Sigmoid colon (tissue), 4 donors: ENCODE measurements at regions not wholly inside any gene's neighbourhood (a gene's known extent, or its start where the extent isn't known, plus 50 kb on each side); places are given as distances from the start of the nearest gene placed in this dataset.

Source experiments
- CTCF ChIP-seq, 4 experiments: fragments of 450-650 bp in 3 of 4; fragments of 200-600 bp in 1 of 4; IDR thresholded peaks; one replicate each; pipeline ENCODE4 v1.5.1; 2016 to 2019; ENCODE audit warnings: antibody characterized with exemption in 4 of 4, mild to moderate bottlenecking in 3 of 4, moderate library complexity in 2 of 4
- EP300 ChIP-seq, 4 donors: sonication (generic); formaldehyde crosslinking; IDR thresholded peaks; one replicate each; pipeline ENCODE4 v1.6.1; 2017; ENCODE audit warnings: antibody characterized with exemption in 4 of 4
- POLR2A ChIP-seq, 2 donors: fragments of 450-650 bp; IDR thresholded peaks; one replicate each; pipeline ENCODE4 v1.6.1; 2016; ENCODE audit warnings: antibody characterized with exemption in 2 of 2, mild to moderate bottlenecking in 2 of 2, moderate library complexity in 2 of 2

GRCh38 chr7:16051561-16052255 is 365.2 kb upstream of the MEOX2 start:
- TF ChIP-seq CTCF (IDR thresholded peaks at IDR 0.05) (no peak), POLR2A (IDR thresholded peaks at IDR 0.05) (no peak), EP300 (IDR thresholded peaks at IDR 0.05) (no peak)
